A673 (cell line): ENCODE measurements at regions not wholly inside any gene's neighbourhood (a gene's known extent, or its start where the extent isn't known, plus 50 kb on each side); places are given as distances from the start of the nearest gene placed in this dataset.

ENCODE experiments used
- EZH2 ChIP-seq: fragments of 200-600 bp; sonication (generic); IDR thresholded peaks from 2 replicates; pipeline ENCODE4 v1.6.1; 2017; ENCODE audit warnings: borderline replicate concordance, low read depth, mild to moderate bottlenecking, mixed read lengths, antibody characterized with exemption, low read length; ENCODE audit not compliant: poor library complexity, severe bottlenecking
- TF ChIP-seq, protein P1 (sequence below): fragments of 300-800, 200-600 bp; sonication (generic); conservative IDR thresholded peaks from 2 replicates; pipeline ENCODE4 v1.5.1; 2017; ENCODE audit warnings: low read depth, mild to moderate bottlenecking, antibody characterized with exemption, low read length, moderate library complexity, mixed read lengths

DNA sequence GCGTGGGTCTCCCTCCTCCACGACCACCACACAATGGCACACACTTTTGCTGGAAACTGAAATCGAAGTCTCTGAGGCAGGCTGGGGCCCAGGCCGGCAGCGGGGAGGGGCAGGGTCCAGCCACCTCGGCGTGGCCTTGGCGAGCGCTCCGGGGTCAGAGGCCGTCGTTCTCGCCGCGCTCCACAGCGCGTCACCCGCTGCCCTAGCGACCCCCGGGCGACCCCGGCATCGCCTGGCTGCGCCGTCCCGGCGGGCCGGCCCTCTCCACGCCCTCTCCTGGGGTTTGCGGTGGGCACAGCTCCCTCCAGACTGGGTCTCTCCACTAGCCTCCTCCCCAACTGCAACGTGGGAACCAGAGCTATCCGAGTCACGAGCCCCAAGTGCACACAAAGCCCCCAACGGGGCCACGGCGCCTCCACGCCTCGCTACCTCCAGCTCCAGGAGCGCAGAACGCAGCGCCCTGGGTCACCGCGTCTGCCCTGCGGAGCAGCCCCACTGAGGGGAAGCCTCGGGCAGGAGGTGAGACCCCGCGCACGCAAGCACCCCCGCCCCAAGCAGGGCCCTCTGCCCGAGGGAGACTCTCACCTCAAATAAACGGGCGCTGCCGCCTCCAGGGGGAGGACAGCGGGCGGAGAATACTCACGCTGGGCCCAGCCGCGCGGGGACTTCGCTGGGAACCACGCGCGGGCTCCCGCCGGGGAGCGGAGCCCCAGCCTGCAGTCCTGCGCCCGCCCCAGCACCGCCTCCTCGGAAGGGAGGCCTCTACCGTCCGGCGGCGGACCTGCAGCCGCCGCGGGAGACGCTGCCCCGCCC is 134.0 kb upstream of the BARHL2 start:
- TF ChIP-seq EZH2 = no peak
- TF ChIP-seq, protein P1, sequence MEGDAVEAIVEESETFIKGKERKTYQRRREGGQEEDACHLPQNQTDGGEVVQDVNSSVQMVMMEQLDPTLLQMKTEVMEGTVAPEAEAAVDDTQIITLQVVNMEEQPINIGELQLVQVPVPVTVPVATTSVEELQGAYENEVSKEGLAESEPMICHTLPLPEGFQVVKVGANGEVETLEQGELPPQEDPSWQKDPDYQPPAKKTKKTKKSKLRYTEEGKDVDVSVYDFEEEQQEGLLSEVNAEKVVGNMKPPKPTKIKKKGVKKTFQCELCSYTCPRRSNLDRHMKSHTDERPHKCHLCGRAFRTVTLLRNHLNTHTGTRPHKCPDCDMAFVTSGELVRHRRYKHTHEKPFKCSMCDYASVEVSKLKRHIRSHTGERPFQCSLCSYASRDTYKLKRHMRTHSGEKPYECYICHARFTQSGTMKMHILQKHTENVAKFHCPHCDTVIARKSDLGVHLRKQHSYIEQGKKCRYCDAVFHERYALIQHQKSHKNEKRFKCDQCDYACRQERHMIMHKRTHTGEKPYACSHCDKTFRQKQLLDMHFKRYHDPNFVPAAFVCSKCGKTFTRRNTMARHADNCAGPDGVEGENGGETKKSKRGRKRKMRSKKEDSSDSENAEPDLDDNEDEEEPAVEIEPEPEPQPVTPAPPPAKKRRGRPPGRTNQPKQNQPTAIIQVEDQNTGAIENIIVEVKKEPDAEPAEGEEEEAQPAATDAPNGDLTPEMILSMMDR = peak; percentile 60
